ENCODE measurements at regions not wholly inside any gene's neighbourhood (a gene's known extent, or its start where the extent isn't known, plus 50 kb on each side); places are given as distances from the start of the nearest gene placed in this dataset.

DNA sequence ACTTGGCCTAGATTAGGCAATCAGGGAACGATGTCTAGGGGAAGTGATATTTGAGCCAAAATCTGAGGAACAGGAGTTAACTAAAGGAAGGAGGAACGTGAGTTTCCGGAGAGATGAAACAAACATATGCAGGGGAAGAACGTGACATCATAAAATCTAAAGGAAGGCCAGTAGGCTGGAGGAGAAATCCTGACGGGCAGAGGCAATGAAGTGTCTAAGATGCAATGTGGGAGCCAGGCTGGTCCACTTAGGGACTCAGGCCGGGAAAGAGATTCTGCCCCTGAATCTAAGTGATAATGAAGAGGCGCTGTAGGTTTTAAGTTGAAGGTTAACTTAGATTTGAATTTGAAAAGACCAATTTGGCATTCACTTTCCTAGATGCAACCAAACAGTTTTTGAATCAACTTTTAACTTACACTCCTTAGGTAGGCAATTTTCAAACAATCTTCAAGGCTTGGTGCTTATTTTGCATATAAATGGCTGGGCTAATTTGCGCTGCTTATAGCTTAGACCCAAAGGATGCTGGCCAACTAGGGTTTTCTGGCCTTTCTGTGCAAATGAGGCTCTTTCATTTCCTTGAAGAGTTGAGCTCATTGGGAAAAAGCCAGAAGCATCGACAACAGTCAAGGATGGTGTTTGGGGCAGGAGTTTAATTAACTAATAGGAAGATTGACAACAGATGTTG, 221.7 kb downstream of the SOX11 start:
- TF ChIP-seq POLR2A (IDR thresholded peaks at IDR 0.05) = no peak
- TF ChIP-seq, protein P1, sequence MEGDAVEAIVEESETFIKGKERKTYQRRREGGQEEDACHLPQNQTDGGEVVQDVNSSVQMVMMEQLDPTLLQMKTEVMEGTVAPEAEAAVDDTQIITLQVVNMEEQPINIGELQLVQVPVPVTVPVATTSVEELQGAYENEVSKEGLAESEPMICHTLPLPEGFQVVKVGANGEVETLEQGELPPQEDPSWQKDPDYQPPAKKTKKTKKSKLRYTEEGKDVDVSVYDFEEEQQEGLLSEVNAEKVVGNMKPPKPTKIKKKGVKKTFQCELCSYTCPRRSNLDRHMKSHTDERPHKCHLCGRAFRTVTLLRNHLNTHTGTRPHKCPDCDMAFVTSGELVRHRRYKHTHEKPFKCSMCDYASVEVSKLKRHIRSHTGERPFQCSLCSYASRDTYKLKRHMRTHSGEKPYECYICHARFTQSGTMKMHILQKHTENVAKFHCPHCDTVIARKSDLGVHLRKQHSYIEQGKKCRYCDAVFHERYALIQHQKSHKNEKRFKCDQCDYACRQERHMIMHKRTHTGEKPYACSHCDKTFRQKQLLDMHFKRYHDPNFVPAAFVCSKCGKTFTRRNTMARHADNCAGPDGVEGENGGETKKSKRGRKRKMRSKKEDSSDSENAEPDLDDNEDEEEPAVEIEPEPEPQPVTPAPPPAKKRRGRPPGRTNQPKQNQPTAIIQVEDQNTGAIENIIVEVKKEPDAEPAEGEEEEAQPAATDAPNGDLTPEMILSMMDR (IDR thresholded peaks at IDR 0.05) = no peak

All from esophagus squamous epithelium (tissue), 4 donors.